ENCODE measurements at regions not wholly inside any gene's neighbourhood (a gene's known extent, or its start where the extent isn't known, plus 50 kb on each side); places are given as distances from the start of the nearest gene placed in this dataset.

DNA sequence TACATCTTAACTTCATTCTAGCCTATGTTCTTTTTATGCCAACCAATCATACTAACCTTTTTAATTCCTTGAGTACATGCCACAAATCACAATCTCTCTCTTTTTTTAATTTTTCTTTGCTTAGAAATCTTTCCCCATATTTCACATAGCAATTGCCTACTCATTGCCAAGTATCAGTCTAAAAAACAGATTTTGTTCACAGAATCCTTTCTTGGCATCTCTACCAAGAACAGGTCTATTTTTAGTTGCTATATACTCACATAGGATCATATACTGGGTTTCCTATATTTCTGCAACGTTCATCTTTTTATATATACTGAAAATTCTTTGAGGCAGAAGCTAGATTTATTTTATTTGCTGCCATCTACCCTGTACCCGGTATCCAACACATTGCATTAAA is 292.1 kb downstream of the GASK1B start:
- Histone ChIP-seq H3K27ac (no peak overlapping the region), H3K27me3 (no peaks in the 10 kb centered on the region), H3K4me3 (no peak overlapping the region), H3K9me3 (no peaks in the 10 kb centered on the region), H3K36me3 (ENCODE audit: low read depth, missing control alignments) (no peaks in the 10 kb centered on the region), H3K4me1 (no peaks in the 10 kb centered on the region)
- no peak for TF ChIP-seq POLR2A (IDR thresholded peaks at IDR 0.05)
- TF ChIP-seq, protein P1, sequence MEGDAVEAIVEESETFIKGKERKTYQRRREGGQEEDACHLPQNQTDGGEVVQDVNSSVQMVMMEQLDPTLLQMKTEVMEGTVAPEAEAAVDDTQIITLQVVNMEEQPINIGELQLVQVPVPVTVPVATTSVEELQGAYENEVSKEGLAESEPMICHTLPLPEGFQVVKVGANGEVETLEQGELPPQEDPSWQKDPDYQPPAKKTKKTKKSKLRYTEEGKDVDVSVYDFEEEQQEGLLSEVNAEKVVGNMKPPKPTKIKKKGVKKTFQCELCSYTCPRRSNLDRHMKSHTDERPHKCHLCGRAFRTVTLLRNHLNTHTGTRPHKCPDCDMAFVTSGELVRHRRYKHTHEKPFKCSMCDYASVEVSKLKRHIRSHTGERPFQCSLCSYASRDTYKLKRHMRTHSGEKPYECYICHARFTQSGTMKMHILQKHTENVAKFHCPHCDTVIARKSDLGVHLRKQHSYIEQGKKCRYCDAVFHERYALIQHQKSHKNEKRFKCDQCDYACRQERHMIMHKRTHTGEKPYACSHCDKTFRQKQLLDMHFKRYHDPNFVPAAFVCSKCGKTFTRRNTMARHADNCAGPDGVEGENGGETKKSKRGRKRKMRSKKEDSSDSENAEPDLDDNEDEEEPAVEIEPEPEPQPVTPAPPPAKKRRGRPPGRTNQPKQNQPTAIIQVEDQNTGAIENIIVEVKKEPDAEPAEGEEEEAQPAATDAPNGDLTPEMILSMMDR (IDR thresholded peaks at IDR 0.05): no peak
- WGBS, 2 donors: 82 to 83% methylated on average over 2 of the region's 2 CpGs
- no peak for DNase-seq
- intact Hi-C loops (cut with DNase I; ENCODE audit: low total_unique reads): no loop called here

DNA sequence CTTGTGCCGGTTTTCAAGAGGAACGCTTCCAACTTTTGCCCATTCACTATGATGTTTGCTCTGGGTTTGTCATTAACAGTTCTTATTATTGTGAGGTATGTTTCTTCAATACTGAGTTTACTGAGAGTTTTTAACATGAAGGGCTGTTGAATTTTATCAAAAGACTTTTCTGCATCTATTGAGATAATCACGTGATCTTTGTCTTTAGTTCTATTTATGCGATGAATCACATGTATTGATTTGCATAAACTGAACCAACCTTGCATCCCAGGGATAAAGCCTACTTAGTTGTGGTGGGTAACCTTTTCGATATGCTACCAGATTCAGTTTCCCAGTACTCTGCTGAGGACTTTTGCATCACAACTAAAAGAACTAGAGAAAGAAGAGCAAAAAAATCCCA is 318.0 kb downstream of the GASK1B start:
- Histone ChIP-seq H3K4me3 (no peak overlapping the region), H3K27ac (no peak overlapping the region), H3K4me1 (no peaks in the 10 kb centered on the region), H3K27me3 (no peaks in the 10 kb centered on the region), H3K36me3 (ENCODE audit: low read depth, missing control alignments) (no peaks in the 10 kb centered on the region), H3K9me3 (no peaks in the 10 kb centered on the region)
- intact Hi-C loops (cut with DNase I; ENCODE audit: low total_unique reads): no loop called here
- 85 to 91% methylated on average over 5 of the region's 5 CpGs for WGBS, 2 donors
- TF ChIP-seq, protein P1 (IDR thresholded peaks at IDR 0.05): no peak
- TF ChIP-seq POLR2A (IDR thresholded peaks at IDR 0.05): no peak
- DNase-seq: no peak

DNA sequence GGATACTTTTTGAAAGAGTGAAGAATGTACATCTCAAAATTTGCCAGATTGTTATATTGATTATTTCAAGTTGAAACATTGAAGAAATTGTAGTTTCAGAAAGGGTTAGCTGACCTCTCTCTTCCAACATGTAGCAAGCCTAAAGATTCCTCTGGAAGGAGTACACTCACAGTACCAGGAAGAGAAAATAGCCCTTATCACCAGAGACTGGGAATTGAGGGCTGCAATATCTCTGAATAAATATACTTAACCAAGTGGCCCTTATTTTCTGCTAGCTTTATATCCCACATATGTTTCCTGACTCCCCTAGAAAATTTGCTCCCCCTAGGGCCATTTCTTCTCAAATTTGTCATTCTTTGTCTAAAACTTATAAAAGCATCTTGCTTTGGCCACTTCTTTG is 332.2 kb downstream of the GASK1B start:
- TF ChIP-seq, protein P1 (IDR thresholded peaks at IDR 0.05): no peak
- no peak for TF ChIP-seq POLR2A (IDR thresholded peaks at IDR 0.05)

GRCh38 chr4:157840034-157840433 is 332.8 kb downstream of the GASK1B start:
- intact Hi-C loops (cut with DNase I; ENCODE audit: low total_unique reads): no loop called here
- Histone ChIP-seq H3K4me3 (no peak overlapping the region), H3K4me1 (no peaks in the 10 kb centered on the region), H3K27me3 (no peaks in the 10 kb centered on the region), H3K27ac (no peak overlapping the region), H3K9me3 (no peaks in the 10 kb centered on the region), H3K36me3 (ENCODE audit: low read depth, missing control alignments) (no peaks in the 10 kb centered on the region)
- DNase-seq: no peak
- WGBS, 2 donors: 100% methylated on average over 1 of the region's 1 CpG
- TF ChIP-seq, protein P1 (IDR thresholded peaks at IDR 0.05): no peak
- no peak for TF ChIP-seq POLR2A (IDR thresholded peaks at IDR 0.05)

More for the DNA sequence above, 332.2 kb downstream of the GASK1B start:
- Histone ChIP-seq H3K27me3 (no peaks in the 10 kb centered on the region), H3K4me1 (no peaks in the 10 kb centered on the region), H3K27ac (no peak overlapping the region), H3K36me3 (ENCODE audit: low read depth, missing control alignments) (no peaks in the 10 kb centered on the region), H3K4me3 (no peak overlapping the region), H3K9me3 (no peaks in the 10 kb centered on the region)
- DNase-seq: no peak
- intact Hi-C loops (cut with DNase I; ENCODE audit: low total_unique reads): no loop called here

- no peak overlapping the region for H3K27ac ChIP-seq
- H3K4me1 ChIP-seq: no peaks in the 10 kb centered on the region
- intact Hi-C loops (cut with DNase I; ENCODE audit: low total_unique reads): no loop called here
Observed at GRCh38 chr4:157838366-157838765, 334.5 kb downstream of the GASK1B start.

More at GRCh38 chr4:157838366-157838765, 334.5 kb downstream of the GASK1B start:
- TF ChIP-seq, protein P1 (IDR thresholded peaks at IDR 0.05): no peak
- TF ChIP-seq POLR2A (IDR thresholded peaks at IDR 0.05): no peak
- 28 to 39% methylated on average over 2 of the region's 2 CpGs for WGBS, 2 donors
- H3K27me3 ChIP-seq: no peaks in the 10 kb centered on the region
- no peaks in the 10 kb centered on the region for H3K36me3 ChIP-seq (ENCODE audit: low read depth, missing control alignments)
- H3K4me3 ChIP-seq: no peak overlapping the region
- DNase-seq: no peak
- H3K9me3 ChIP-seq: no peaks in the 10 kb centered on the region

Data from testis (tissue), 2 donors.